GM18519 (cell line): ENCODE measurements at regions not wholly inside any gene's neighbourhood (a gene's known extent, or its start where the extent isn't known, plus 50 kb on each side); places are given as distances from the start of the nearest gene placed in this dataset.
A peak's percentile ranks its signal among the peaks of the same experiment; 100 is the strongest.

ENCODE experiments used
- ATAC-seq: cut with Tn5 transposase; IDR thresholded peaks from one replicate; pipeline ENCODE4 v1.9.1; 2021; ENCODE audit warnings: mild to moderate bottlenecking, moderate library complexity; ENCODE audit not compliant: unreplicated experiment, low FRiP score

DNA sequence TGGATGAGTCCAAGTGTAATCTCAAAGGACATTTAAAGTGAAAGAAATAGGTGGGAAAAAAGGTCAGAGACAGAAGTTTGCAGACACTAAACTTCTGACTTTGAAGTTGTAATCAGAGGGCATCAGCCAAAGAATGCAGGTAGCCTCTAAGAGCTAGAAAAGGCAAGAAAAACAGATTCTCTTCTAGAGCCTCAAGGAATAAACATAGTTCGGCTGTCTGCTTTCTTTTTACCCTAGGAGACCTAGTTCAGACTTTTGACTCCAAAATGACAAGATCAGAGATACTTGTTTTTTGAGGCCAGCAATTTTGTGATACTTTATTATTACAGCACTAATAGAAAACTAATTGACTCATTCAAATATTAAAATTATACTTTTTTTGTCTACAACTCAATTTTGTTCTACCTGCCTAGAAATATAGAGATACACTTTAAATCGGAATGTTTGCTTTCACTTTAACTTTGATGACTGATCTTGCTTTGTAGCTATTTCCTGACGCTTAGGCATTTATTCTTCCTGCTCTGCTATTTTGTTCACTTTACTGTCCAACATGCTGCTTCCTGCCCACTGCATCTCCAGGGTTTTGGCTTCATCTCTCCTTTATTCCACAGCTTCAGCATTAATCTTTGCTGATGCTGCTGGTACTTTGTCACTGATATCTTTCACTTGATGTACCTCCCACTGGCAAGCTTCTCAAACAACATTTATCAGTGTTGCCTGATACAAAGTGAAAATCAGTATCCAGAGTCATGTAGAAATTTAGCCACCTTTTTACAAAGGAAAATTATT is 272.5 kb downstream of the DSEL start:
- ATAC-seq, result peak; percentile 45

- no peak for ATAC-seq
Measured at GRCh38 chr18:67242001-67242400, 274.5 kb downstream of the DSEL start.

DNA sequence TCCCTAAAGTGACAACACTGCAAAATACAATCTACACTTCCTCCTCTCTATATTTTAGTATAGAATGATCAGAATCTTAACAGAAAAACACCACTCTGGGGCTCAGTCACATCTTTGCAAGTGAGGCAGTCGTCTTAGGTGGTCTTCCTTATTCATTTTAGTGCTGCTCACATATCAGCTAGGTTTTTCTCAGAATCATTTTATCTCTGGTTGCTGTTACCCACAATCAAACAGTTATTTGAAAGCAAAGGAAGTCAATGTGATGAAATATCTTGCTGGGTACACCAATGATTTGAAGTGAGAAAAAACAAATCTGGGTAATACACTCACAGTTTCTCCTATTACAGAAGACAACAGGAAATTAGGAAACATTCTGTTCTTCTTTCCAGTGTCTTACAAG is 275.2 kb downstream of the DSEL start:
- no peak for ATAC-seq

- no peak for ATAC-seq
Measured at GRCh38 chr18:67239826-67240225, 276.7 kb downstream of the DSEL start.

GRCh38 chr18:67232991-67233390 is 283.5 kb downstream of the DSEL start:
- no peak for ATAC-seq

DNA sequence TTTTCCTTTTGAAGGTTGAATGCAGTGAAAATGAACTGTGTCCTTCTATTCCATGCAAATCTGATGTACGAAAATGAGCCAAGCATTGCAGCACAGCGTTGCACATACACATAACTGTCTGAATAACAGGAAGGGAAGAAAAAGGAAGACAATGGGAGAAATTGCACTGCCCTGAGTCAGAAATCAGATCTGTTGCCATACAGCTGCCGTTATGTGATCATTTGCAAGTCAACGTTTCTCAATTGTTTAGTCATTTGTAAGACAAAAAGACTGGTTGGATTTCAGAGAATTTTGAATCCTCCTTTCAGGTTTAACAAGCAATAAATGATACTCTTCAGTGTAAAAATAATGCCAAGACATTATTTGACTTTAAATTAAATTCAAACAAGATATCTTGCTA is 284.1 kb downstream of the DSEL start:
- no peak for ATAC-seq

GRCh38 chr18:67222887-67223286 is 293.6 kb downstream of the DSEL start:
- no peak for ATAC-seq

- no peak for ATAC-seq
Measured at GRCh38 chr18:67219821-67220220, 296.7 kb downstream of the DSEL start.

DNA sequence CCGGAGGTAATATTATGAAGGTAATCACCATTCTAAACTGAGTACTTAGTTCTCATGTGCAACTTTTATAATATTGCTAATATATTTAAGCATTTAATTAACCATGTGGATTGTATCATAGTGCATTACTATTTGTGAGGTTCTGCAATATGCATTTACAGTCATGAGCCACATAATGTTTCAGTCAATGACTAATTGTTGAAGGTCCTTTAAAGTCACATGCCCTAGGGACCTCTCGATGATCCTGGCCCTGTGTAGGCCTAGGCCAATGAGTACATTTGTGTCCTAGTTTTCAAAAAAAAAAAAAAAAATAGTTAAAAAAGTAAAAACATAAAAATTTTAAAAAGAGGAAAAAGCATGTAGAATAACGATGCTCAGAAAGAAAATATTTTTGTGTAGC is 298.0 kb downstream of the DSEL start:
- ATAC-seq, result no peak

DNA sequence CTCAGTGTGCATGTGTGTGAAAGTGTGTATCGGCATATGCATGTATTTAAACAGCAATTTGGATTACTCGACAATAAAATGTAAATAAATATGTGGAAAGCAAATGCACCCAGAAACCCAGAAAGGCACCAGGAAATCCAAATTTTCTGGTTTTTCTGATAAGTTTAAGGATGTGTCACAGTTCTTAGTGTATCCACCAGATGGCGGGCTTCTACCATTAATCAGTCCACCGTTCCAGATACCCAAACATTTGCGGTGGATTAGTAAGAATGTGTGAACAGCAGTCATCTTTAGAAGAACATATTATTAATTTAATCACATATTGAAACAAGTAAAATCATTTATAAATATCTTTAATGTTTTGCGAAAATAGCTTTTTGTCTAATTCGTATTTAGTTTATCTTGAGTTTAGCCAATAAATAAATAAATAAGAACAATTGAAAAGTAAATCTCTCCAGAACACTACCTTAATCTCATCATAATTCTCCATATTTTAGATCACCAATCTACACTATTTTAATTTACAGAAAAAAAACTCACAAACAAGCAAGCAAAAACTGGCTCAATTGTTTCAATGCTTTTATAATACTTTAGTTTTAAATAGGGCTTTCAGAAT is 298.9 kb downstream of the DSEL start:
- ATAC-seq, result peak; percentile 90

GRCh38 chr18:67216846-67217245 is 299.7 kb downstream of the DSEL start:
- no peak for ATAC-seq

DNA sequence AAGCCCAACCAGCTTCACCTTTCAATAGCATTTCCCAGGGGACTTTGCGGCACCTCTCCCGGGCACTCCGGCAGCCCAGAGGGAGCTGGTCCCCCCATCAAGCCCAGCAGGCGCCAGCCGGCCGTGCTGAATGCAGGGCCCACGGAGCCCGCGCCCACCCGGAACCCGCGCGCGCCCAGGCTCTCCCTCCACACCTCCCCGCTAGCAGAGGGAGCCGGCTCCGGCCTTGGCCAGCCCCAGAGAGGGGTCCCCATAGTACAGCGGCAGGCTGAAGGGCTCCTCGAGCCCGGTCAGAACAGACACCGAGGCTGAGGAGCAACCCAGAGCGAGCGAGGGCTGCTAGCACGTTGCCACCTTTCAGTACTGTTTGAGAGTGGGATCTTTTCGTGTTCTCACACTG is 300.8 kb downstream of the DSEL start:
- ATAC-seq, result no peak

DNA sequence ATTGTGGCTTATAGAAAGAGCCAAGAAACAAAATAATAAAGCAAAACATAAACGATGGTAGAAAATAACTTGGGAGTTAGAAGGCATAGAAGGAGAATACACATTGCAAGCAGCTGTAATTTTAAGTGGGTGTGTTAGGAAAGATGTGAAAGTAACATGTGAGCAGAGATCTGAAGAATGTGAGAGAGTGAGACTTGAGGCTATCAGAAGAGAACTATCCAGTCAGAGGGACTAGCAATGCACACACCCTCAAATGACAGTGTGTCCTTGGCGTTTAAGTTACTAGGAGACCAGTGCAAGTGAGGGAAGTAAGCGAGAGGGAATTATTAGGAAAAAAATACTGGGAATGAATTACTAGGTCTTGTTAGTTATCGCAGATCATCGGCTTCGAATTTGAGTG is 304.9 kb downstream of the DSEL start:
- no peak for ATAC-seq

- ATAC-seq, result no peak
Measured at GRCh38 chr18:67200665-67201064, 315.9 kb downstream of the DSEL start.

DNA sequence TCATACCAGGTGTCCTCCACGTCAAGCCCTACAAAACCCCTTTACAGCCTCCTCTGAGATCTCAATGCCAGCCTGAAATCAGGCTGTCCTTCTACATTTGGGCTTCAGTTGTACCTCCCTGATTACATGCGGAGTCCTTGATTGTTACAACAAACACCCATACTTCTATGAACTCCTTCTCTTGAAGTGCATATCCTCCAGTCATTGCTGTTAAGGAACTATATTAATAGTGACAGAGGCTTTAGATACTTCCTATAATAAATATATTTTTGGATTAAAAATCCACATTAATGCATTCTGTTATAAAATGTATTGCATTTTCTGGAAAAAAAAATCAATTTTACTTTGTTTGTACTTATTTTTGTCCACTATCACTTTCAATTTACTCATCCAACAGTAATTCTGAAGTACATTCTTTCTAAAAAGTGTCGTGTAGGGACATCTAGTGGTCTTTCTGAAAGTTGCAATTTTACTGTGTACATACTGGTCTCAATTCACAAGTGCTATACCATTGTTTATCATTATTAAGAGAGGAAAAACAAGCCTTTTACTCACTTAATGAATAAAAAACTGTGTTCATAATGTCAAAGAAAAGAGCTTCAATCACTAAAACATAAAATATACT is 316.4 kb downstream of the DSEL start:
- peak; percentile 96 for ATAC-seq

- no peak for ATAC-seq
Measured at GRCh38 chr18:67194886-67195285, 321.6 kb downstream of the DSEL start.

DNA sequence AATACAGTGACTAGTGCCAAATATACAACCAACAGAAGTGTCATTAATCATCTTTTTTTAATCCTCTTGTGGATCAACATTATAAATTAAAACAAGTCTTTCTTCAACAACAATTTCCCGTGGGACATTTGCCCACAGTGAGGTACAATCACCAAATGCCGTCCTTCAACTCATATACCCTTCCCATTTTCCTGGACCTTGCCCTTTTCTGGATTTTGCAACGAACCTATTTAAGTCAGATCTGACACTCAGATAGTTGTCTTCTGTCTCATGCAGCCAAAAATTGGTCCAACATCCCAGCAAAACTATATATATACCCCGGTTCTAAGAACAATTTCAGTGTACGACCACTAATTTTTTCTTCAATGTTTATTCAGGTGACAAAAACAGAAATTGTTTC is 324.0 kb downstream of the DSEL start:
- no peak for ATAC-seq

GRCh38 chr18:67183398-67183797 is 333.1 kb downstream of the DSEL start:
- ATAC-seq, result no peak

GRCh38 chr18:67179726-67180125 is 336.8 kb downstream of the DSEL start:
- ATAC-seq, result no peak

DNA sequence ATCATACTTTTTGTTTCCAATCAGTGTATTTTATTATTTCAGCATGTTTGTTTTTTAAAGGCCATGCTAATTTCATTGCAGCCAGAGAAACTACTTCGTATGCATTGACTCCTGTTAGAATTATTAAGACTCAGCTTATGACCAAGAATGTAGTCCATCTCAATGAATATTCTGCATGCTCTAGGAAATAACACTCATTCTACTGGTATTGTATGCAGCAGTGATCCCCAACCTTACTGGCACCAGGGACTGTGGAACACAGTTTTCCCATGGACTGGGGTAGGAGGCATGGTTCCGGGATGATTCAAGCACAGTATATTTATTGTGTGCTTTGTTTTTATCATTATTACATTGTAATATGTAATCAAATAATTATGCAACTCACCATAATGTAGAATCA is 356.9 kb downstream of the DSEL start:
- no peak for ATAC-seq

- no peak for ATAC-seq
Measured at GRCh38 chr18:67154979-67155378, 361.5 kb downstream of the DSEL start.

DNA sequence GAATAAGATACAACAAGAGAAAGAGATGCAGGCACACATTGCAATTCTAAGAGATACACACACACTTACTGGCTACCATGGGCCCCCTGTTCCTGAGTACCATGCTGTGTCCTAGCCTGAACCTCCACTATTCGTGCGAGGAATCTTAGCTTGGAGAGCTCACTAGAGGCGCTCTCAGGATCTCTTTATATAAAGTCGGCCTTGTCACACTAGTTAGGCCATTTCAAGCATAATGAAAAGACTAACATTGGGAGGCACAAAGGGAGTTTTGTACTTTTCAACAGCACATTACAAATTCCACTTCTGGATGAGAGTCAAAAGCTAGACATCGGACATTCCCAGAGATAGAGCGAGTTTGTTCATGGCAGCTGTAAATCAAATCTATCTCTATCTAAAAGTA is 365.2 kb downstream of the DSEL start:
- no peak for ATAC-seq
